ENCODE measurements at regions not wholly inside any gene's neighbourhood (a gene's known extent, or its start where the extent isn't known, plus 50 kb on each side); places are given as distances from the start of the nearest gene placed in this dataset.
A peak's percentile ranks its signal among the peaks of the same experiment; 100 is the strongest.

DNA sequence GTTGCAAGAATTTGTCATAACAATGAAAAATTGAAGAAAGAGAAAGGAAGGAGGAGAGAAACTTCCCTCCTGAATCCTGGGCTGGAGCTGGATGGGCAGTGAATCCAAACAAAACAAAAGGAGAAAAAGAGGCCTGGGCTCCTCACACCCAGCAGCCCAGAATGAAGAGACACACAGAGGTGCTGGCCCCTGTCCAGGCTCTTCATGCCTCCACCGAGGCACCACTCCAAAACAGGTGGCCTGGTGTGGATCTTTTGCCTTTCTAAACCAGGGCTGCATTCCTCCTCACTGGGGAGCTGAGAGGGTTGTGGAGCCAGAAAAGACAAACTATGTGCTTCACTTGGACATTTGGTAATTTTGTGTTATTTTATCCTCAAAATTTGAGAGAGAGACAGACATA, 76.0 kb downstream of the FAM124B start:
- no peak for DNase-seq

DNA sequence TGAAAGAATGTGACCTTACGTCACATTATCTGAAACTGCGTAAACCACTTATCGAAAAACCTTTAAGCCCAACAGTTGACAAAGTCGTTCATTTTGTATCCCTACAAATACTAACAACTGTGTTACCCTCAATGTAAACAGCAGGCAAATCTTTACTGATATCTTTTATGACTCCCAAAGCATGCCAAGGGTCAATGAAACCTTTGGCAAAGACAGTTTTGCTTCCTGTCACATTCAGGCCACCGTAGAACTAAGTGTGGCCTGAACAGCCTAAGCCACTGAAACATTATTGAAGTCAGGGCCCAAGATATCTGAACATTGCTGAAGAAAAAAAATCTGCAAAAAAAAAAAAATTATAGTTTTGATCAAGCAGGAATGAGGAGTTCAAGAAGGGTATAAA, 77.3 kb downstream of the FAM124B start:
- DNase-seq: no peak

DNA sequence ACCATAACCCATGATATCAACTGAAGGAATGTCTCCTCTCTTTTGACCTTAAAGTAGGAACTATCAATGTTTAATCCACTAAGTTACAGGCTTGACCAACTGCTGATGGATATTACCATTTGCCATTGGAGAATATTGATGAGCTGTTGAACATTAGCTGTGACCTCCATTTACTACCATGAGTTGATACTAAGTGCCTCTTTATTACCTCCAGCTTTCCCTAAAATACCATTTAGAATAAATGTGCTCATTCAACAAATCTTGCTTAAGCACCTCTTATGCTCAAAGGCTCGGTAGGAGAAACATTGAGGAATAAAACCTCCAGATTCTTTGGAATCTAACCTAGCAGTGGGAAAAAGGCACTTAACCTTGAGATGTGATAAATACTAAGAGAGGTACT, 81.2 kb downstream of the FAM124B start:
- DNase-seq: no peak

DNA sequence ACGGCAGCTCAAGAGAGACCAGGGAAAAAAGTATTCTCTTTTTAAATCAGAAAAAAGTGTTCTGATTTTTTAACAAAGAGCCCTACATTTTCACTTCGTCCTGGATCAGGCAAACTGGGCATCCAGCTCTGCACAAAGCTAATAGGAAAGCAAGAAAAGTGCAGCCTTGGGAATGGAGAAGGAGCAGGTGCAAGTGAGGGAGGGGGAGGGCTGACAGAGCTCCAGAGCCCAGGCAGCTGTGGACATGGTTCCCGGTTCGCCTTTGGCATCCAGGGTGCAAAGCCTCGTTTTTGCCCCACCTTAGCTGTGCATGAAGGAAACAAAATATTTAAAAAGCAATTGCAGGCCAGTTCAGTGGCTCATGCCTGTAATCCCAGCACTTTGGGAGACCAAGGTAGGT, 82.2 kb downstream of the FAM124B start:
- no peak for DNase-seq

DNA sequence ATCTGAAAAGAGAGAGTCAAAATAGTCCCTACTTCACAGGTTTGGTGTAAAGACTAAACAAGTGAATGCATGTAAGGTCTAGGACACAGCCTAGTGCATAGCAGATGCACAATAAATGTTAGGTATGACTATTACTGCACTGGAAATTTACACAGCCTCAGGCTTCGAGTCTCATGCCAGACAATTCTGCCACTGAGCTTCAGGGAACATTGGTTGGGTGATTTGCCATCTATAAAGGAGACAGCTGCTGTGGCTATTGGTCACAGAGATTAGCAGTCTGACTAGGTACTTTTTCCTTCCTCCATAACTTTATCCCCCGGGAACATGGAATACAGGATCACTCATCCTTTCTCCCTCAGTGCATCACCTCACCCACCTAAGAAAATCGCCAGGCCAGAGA, 89.2 kb downstream of the FAM124B start:
- no peak for DNase-seq

DNA sequence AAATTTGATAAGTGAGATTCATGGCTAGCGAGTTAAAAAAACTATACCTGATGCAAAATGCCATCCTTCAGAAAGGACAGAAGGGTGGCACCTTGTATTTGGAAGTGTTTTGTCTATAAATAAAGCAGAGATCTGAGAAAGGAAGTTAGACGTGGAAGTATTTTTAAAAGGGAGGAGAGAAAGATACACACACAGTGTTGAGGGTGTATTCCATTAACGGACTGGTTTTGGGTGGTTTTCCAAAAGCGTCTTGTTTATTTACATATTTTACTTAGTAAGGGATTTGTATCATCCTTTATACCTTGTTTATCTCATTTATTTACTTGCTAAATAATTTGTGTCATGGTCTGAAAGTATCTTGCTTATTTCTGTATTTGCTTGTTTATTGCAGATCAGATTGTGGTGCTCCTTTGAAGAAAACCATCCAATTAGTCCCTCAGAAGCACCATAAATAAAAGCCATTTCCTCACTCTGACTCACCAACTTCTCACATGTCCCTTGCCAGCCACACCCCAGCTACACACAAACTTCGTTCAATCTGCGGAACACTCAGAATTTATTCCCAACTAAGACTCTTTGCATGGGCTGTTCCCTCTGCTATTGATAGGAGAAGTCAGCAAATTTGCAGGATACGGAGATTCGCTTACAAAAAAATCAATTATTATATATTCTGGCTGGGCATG, 90.8 kb downstream of the FAM124B start:
- DNase-seq: no peak

DNA sequence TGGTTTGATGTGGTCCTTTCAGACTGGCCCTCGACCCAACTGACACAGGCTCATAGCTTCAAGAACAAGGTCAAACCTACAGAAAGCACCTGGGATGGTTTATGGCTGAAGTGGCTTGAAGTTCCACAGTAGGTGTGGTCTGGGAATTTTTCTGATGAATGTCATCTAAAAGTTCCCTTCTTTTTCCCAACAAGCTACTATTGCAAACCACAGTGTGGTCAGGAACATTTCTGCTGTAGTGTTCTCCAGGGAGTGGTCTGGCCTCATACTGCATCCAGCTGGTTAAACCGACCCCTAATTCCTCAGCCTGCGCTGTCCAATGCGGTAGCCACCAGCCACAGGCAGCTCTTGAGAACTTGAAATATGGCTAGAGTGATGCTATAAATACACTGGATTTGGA, 92.7 kb downstream of the FAM124B start:
- no peak for DNase-seq

DNA sequence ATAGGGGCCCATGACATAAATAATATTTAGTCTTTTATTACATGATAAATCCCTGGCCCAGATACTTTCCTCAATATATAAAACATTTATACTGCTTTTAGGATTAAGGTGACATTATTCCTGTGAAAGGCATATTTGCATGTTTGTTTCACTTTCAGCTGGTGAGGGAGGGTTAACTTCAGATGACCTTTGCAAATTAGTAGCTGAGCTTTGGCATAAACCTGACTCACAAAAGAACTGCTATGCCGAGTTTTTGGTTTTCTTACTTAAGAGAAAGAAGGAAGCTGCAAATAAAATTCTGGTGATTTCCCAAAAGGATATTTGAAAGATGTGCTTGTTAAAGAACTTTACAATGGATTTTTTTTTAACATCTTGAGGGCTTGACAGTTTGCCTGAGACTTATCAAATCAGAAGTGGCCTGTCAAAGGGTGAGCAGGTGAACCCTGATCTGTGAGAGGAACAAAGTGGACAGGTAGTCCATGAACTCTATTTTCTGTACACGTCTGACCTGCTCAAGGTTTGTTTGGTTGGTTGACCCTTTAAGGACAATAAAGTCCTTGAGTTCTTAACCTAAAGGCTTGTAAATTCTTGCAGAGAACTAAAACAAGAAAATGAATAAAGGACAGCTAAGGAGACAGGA, 93.5 kb downstream of the FAM124B start:
- DNase-seq: no peak

DNA sequence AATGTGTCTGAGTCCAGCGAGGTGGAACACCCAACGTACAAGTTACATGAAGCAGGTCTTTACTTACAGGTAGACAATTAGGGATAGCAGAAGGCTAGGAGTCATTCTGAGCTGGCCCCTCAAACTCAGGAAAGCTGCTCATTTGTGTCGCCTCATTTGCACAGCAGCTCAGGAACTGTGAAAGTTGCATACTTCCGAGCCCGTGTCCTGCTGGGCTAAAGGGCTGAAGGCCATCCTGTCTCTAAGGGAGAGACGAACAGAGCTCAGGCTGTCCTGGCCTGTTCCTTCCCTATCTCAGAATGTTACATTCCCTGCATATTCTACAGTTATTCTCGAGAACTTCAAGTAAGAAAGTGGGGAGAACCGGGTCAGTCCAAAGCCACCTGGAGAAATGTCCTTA, 99.0 kb downstream of the FAM124B start:
- DNase-seq: no peak

DNA sequence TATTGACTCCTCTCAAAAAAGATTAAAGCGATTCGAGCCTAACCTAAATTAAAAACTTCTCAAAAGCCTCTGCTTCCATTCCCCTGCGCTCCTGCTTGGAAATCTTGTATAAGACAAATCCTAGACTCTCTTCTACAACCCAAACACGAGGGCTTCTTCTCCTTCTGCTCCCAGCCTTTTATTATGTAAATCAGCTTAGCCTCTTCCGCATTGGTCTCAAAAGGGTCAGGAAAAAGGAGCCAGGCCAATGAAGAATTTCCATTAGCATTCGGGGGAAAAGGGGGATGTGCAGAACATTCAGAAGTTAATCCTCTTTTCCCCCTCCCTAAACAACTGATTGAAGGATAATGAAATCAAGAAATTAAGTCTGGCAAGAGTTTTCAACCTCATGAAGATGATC, 107.9 kb downstream of the FAM124B start:
- DNase-seq: no peak

DNA sequence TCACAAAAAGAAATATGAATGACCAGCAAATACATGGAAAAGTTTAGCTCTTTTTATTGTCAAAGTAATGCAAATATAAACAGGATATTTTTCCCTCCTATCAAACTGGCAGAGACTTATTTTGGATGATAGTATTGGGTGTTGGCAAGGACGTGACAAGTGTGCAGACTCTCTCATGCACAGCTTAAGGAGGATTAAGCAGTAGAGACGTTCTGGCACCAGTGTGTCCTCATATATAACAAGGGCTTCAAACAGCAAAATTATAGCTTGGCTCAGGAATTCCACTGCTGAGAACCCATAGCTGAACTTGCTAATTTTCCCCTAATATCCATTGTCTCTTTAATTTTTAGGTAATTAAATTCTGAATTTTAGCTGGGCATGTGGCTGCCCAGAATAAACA, 114.4 kb downstream of the FAM124B start:
- DNase-seq: peak; percentile 3

DNA sequence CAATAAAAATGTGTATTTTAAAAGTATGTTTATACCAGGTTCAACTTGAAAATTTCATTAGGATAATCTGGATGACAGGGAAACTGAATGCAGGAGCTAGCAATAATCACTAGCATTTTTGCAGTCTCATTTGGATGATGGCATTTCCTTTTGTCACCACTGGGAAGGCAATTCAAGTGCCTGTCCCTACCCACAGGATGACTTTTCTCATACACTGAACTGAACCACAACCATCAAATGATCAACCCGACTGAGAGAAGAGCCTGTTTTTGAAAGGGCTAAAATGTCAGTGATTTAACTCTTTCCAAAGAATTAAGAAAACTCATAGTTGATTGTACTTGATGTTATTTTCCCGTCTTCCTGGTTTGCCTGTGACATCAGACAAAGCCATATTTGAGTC, 115.0 kb downstream of the FAM124B start:
- no peak for DNase-seq

DNA sequence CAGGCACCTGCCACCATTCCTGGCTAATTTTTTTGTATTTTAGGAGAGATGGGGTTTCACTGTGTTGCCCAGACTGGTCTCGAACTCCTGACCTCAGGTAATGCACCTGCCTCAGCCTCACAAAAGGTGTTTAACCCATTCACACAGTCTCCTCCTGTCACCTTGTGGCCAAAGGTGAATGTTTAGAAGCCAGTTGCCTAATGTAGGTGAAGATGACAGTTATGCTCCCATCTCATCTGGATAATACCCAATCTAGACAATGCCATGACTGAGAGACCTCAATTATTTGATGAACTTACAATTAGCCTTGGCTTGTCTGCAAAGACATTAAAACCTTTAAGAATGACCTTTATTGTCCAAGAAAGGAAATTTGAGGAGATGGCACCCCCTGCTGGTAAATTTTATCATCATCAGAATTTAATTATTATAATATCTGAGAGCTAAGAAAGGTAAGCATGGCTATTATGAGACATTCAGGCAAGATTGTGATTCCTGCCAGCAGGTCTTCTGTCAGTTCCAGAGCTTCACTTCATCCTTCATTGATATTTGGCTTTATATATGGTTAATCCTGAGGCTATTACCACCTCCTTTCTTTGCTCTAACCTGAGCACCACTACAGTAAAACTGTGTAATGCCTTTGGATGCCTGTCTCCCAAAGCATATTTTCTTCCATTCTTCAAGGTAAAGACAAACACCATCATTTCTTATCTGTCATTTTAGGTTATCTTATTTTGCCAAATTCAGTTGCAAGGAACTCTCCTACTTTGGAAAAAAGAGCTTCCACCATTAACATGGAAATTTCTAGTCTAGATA, 117.6 kb downstream of the FAM124B start:
- peak; percentile 1 for DNase-seq

DNA sequence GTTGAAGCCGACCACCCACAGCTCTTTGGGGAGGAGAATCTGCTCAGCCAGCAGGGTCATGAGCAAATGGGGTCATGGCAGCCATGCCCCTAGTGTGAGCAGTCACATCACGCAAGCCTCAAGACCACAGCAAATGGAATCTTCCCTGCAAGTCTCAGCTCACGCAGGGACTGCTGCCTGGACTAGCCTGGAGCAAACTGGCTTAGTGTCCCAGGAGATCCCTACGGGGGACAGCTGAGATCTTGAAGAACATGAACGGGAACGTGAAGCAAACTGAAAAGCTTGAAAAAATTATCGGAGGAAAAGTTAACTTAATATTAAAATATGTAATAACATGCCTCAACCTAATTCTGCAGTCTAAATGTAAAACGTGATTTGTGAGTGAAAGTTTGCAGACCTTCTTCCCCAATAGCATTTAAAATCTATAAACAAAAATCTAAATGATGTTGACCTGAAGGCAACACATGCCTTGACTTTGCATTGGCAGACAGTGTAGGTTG, 118.4 kb downstream of the FAM124B start:
- no peak for DNase-seq

DNA sequence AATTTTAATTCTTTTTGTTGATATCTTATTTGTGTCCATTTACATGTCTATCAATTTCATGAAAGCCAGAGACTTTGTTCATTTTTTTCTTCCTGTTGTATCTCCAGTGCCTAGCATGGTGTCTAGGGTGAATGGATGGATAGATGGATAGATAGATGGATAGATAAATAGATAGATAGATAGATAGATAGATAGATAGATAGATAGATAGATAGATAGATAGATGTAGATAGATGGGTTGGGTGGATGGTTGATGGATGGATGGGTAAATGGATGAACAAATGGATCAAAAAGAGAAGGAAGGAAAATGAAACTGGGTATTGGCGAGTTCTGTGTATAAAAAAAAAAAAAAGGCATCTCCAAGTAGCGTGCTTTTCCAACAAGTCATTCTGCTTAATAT, 120.5 kb downstream of the FAM124B start:
- DNase-seq: no peak

DNA sequence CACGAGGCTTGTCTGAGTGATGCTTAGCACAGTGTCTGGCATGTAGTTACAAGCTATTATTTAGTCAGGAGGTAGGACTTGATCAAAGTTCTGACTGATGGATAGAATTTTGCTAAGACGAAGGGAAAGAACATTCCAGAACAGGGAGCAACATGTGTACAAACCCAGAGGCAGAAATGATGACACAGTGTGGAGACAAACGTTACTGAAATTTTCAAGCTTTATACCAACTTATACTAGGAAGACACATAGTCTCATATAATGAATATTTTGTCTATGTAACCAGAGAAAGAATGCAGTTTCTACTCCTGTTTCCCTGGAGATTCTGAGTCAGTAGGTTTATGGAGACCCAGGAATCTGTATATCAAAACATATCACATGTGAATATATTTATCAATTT, 123.4 kb downstream of the FAM124B start:
- no peak for DNase-seq

DNA sequence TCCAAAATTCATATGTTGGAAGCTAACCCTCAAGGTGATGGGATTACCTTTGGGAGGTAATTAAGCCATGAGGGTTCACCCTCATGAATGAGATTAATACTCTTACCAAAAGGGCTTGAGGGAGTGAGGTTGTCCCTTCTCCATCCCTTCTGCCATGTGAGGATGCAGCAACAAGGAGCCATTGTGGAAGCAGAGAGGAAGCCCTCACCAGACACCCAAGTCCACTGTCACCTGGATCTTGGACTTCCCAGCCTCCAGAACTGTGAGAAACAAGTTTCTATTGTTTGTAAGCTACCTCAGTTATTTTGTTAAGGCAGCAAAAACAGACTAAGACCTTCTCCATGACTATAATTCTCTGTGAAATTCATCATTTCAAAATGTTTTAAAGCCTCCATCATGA, 125.7 kb downstream of the FAM124B start:
- DNase-seq: no peak

DNA sequence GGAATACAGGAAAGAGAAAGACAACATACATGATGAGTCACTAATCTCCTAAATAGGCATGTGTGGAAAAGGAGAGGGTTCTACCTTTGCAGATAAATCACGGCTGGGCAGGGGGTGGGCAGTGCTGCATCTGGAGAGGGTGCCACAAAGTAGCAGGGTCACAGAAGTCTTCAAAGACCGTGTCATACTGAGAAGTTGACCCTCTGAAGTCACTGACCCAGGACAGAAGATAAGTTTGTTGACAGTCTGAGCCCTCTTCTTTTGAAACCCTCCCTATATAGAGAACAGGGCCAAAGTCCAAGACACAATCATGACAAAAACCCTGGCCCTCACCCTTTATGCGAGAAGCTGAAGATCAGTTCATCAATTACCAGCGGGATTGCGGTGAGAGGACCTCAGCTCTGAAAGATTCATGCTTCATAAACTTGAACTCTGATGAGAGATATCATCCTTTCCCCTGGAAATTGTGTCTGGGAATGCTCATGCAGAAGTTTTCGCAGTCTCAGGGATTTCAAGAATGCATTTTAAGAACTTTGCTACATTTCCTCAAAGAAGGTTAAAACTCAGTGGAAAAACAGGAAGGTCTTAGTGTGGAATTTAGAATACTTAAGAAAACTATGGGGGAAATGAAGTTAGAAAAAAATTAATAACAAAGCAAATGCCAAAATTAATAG, 129.5 kb downstream of the FAM124B start:
- DNase-seq: no peak

DNA sequence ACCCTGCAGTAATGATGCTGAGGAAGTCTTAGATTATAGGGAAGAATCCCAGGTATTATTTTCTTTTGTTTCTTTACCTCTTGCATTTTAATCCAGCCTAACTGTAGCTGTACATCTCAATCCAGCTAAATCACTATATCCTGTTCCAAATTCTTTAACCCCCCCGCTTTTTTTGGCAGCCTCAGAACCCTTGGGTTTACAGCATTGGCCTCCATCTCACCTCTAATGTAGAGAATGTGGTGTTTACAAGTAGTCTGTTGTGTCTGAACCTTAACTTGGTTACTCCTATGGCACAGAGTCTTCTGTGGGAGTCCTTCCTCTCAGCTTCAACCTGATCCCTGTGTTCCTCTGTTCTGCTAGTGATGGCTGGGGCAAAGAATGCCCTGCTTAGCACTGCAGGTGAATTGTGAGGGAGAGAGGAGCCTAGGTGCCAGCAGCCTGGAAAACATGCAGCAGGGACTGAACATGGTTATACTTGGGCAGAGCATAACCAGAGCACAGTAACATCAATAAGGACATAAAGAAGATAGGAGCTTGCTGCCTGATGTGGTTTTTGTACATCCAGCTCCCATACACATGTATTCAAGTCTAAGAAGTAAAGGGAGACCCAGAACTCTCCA, 130.2 kb downstream of the FAM124B start:
- no peak for DNase-seq

DNA sequence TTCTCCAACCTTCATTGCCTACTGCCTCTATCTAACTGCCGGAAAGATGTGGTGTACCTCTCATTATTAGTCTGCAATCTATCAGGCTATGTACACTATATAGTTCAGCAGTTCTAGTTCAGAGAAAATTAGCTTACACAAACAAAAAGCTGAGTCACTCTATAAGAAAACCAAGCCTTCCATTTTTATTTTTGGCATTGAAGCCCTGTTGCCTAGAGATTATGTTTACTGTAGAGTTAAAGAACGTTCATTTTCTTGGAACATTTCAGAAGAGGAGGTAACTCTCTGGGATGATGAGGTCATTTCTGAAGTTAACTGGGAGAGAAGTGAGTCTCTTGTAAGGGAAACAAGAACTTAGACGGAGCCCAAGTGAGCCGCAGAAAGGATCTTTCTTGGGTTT, 133.5 kb downstream of the FAM124B start:
- peak; percentile 71 for DNase-seq

DNA sequence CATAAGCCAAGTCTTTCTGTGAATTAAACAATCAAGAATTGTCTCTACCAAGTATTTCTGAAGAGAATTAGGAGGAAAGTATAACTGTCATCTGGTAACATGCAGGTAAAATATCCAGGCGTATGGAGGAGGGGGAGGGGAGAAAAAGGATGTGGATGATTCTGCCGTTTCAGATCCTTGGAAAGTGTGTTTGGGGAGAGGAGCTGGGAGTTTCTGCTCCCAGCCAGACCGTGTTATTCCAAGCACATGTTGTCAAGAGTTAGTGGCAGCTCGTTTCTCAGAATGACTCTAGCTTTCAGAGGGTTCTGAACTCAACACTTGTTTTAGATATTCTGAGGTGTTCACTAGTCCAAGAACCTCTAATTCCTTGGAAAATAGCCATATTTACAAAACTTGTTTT, 137.6 kb downstream of the FAM124B start:
- DNase-seq: no peak

DNA sequence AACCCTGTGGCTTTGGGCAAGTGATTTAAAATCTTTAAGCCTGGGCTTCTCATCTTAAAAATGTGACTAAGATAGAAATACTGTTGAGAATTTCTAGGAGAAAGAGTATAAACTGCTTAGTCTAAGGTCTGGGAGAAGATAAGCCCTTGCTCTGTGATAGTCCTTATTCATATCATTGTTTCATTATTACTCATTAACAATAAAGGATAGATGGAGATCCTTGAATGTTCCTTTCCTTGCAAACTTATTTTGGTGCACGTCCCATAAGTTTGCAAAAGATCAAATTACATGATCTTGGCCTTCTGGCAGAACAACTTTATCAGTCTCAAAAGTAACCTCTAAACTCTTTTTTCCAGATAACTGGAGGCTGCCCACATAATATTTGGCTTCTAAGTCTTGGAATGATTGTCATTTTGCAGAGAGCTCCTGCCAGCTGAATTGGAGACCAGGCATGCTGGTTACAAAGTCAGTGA, 138.3 kb downstream of the FAM124B start:
- no peak for DNase-seq

DNA sequence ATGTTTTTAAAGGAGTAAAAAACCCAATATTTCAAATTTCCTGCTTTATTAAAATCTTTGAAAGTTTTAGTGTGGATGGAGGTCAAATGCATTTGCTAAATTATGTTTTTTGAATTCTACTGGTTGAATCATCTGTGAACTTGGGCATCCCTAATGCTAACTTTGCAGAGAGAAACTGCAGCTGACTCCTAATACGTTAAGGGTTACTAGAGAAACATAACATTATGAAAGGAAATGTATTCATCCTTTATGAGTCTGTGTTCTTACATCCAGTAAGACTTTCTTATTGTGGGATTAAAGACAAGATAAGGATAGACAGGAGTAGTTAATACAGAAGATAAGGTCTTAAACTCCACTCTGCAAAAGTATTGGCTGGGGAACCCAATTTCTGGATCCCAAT, 140.6 kb downstream of the FAM124B start:
- DNase-seq: no peak
